Neural crest cell (in vitro differentiated cells): ENCODE measurements at regions not wholly inside any gene's neighbourhood (a gene's known extent, or its start where the extent isn't known, plus 50 kb on each side); places are given as distances from the start of the nearest gene placed in this dataset.
"Not testable (repeated sequence)": the region's sequence is repeated elsewhere in the genome, so short reads cannot be mapped to it uniquely, and the experiment has no call there.

ENCODE experiments used
- DNase-seq: peaks from one replicate; pipeline ENCODE4 v3.0.0; 2021; ENCODE audit warnings: low read depth, mixed read lengths, low spot score
- H3K27ac Mint-ChIP-seq: one replicate; pipeline ENCODE4 v1.8.0; 2021; ENCODE audit warnings: mild to moderate bottlenecking, mixed read lengths; ENCODE audit not compliant: unreplicated experiment
- H3K27me3 Mint-ChIP-seq: 2 replicates; pipeline ENCODE4 v1.8.0; 2021; ENCODE audit warnings: low read depth, mild to moderate bottlenecking, mixed read lengths
- H3K36me3 Mint-ChIP-seq: 2 replicates; pipeline ENCODE4 v1.8.0; 2021; ENCODE audit warnings: low read depth, mild to moderate bottlenecking, mixed read lengths
- H3K4me1 Mint-ChIP-seq: 2 replicates; pipeline ENCODE4 v1.8.0; 2021; ENCODE audit warnings: mixed read lengths
- H3K4me3 Mint-ChIP-seq: one replicate; pipeline ENCODE4 v1.8.0; 2021; ENCODE audit warnings: mild to moderate bottlenecking, mixed read lengths
- H3K9me3 Mint-ChIP-seq: 2 replicates; pipeline ENCODE4 v1.8.0; 2021; ENCODE audit warnings: mixed read lengths
- TF ChIP-seq, protein P1 (sequence below): fragments of 200-600 bp; sonication (generic); conservative IDR thresholded peaks from 2 replicates; pipeline ENCODE4 v1.5.0; 2021; ENCODE audit warnings: antibody characterized with exemption, mild to moderate bottlenecking

DNA sequence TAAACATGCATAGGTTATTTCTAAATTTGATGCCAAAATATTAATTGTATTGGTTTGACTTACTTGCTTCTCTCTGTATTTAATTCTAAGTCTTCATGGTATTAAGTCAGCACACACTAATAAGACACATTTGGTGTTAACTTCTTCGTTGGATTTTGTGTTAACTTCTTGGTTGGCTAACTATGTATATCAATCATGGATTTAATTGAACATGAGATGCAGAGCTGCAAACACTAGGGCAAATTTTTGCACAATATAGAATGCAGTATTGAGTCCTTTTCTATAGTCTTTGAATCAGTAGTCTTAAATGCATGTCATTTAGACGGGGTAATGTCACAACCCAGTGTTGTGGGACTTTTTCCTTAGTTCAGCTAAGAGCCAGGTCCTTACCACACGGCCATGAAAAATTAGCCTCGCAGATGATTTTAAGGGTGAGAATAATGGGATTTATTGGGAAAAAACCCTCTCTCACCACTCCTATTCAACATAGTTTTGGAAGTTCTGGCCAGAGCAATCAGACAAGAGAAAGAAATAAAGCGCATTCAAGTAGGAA lies 142.9 kb upstream of the TRIM24 start:
- H3K4me3 Mint-ChIP-seq, result no peak overlapping the region
- no peak for DNase-seq
- H3K4me1 Mint-ChIP-seq, result peaks cover 7% of the 10 kb centered on the region
- H3K27me3 Mint-ChIP-seq, result no peaks in the 10 kb centered on the region
- H3K9me3 Mint-ChIP-seq, result peaks cover 3% of the 10 kb centered on the region
- no peak overlapping the region for H3K27ac Mint-ChIP-seq
- no peaks in the 10 kb centered on the region for H3K36me3 Mint-ChIP-seq
- TF ChIP-seq, protein P1, sequence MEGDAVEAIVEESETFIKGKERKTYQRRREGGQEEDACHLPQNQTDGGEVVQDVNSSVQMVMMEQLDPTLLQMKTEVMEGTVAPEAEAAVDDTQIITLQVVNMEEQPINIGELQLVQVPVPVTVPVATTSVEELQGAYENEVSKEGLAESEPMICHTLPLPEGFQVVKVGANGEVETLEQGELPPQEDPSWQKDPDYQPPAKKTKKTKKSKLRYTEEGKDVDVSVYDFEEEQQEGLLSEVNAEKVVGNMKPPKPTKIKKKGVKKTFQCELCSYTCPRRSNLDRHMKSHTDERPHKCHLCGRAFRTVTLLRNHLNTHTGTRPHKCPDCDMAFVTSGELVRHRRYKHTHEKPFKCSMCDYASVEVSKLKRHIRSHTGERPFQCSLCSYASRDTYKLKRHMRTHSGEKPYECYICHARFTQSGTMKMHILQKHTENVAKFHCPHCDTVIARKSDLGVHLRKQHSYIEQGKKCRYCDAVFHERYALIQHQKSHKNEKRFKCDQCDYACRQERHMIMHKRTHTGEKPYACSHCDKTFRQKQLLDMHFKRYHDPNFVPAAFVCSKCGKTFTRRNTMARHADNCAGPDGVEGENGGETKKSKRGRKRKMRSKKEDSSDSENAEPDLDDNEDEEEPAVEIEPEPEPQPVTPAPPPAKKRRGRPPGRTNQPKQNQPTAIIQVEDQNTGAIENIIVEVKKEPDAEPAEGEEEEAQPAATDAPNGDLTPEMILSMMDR, result no peak

DNA sequence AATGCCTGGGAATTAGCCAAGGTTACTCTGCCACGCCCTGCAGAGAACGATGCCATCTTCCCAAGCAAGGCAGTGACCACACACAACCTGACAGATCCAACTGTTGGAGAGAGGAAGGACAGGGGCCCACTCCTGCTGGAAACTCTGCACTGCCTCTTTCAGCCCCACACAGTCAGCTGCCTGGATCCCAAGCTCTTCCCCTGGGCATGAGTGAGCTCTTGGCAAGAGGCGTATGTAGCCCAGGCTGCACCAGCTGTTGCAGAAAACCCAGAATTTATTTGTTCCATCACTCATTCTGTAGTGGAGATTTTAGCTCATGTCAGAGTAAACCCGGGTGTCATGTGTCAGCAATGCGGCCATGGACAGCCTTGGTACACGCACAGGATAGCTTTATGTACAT lies 135.1 kb upstream of the TRIM24 start:
- Mint-ChIP-seq H3K9me3 (peaks cover 20% of the 10 kb centered on the region), H3K27ac (no peak overlapping the region), H3K36me3 (peaks cover 23% of the 10 kb centered on the region), H3K27me3 (no peaks in the 10 kb centered on the region), H3K4me1 (no peaks in the 10 kb centered on the region), H3K4me3 (no peak overlapping the region)
- DNase-seq, result no peak
- TF ChIP-seq, protein P1, result no peak

DNA sequence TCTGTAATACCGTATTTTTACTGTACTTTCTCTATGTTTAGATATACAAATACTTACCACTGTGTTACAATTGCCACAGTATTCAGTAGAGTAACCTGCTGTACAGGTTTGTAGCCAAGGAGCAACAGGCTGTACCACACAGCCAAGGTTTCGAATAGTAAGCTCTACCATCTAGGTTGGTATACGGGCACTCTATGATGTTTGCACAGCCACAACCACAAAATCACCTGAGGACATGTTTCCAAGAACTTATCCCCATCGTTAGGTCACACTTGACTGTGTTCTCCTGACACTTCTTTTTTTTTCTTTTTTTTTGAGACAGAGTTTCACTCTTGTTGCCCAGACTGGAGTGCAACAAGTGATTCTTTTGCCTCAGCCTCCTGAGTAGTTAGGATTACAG lies 134.6 kb upstream of the TRIM24 start:
- no peak overlapping the region for H3K27ac Mint-ChIP-seq
- no peaks in the 10 kb centered on the region for H3K27me3 Mint-ChIP-seq
- no peak overlapping the region for H3K4me3 Mint-ChIP-seq
- peaks cover 21% of the 10 kb centered on the region for H3K9me3 Mint-ChIP-seq
- no peak for DNase-seq
- TF ChIP-seq, protein P1, result no peak
- peaks cover 27% of the 10 kb centered on the region for H3K36me3 Mint-ChIP-seq
- H3K4me1 Mint-ChIP-seq, result no peaks in the 10 kb centered on the region

DNA sequence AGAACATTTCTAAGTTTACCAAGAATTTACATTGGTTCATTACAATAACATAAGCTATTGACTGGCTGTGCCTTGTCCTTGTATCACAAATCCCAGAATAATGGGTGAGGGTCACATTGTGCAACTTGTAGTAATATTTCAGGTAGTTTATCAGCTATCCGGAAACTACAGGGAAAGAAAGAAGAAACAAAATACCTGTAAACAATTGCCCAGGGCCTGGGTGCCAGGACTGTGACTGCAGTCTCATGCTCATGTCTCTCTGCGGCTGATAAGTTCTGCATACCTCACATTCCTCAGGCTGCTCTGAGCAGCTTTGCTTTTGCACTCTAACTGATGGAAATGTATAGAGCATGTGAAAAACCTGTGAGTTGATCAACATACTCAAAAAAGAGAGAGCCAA lies 131.8 kb upstream of the TRIM24 start:
- no peak overlapping the region for H3K27ac Mint-ChIP-seq
- no peaks in the 10 kb centered on the region for H3K27me3 Mint-ChIP-seq
- peaks cover 25% of the 10 kb centered on the region for H3K9me3 Mint-ChIP-seq
- DNase-seq, result no peak
- H3K36me3 Mint-ChIP-seq, result peaks cover 30% of the 10 kb centered on the region
- H3K4me3 Mint-ChIP-seq, result no peak overlapping the region
- H3K4me1 Mint-ChIP-seq, result no peaks in the 10 kb centered on the region
- TF ChIP-seq, protein P1, result no peak

DNA sequence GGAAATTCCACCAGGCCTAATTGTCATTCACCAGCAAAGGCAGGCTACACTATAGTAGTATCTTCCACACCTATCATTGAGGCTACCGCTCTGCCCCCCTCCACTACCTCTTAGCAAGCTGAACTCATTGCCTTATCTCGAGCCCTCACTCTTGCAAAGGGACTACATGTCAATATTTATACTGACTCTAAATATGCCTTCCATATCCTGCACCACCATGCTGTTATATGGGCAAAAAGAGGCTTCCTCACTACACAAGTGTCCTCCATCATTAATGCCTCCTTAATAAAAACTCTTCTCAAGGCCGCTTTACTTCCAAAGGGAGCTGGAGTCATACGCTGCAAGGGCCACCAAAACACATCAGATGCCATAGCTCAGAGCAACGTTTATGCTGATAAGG lies 127.2 kb upstream of the TRIM24 start:
- not testable (repeated sequence) for H3K27me3 Mint-ChIP-seq, DNase-seq, H3K4me1 Mint-ChIP-seq, H3K27ac Mint-ChIP-seq, H3K4me3 Mint-ChIP-seq
- Mint-ChIP-seq H3K9me3 (peaks cover 21% of the 10 kb centered on the region), H3K36me3 (peaks cover 35% of the 10 kb centered on the region)

DNA sequence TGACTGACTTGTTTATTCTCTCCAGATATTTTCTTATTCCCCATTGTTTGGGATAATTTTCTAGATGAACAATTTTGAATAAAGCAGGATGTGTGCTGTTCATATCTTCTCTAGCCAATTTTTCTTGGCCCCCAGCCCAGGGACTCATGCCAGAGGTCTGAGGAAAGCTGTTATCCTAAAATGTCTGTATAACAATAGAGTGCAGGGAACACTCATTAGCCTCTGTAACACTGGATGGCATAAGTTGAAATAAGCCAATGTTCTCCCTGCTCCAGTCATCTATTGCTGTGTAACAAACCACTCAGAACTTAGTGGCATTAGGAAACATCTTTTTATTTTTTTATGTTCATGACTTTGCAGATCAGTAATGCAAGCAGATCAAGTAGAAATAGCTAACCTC lies 121.7 kb upstream of the TRIM24 start:
- Mint-ChIP-seq H3K36me3 (peaks cover 45% of the 10 kb centered on the region), H3K27ac (no peak overlapping the region), H3K9me3 (peaks cover 31% of the 10 kb centered on the region), H3K4me1 (no peaks in the 10 kb centered on the region), H3K27me3 (no peaks in the 10 kb centered on the region), H3K4me3 (no peak overlapping the region)
- TF ChIP-seq, protein P1, result no peak
- no peak for DNase-seq

DNA sequence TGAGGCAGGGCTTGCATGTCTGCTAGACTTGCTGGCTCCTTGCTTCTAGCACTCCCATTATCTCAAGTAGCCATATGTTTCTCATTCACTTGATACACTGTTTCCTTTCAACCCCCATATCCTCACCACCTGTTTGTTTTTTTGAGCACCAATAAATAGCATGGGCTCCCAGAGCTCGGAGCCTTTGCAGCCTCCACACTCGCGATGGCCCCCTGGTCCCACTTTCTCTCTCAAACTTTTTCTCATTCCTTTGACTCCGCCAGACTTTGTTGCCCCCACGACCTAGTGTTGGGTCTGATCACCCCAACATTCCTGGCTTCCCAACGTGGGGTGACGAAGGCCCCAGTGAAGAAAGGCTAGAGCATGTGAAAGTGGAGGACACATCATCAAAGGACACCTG lies 120.8 kb upstream of the TRIM24 start:
- Mint-ChIP-seq H3K36me3 (peaks cover 46% of the 10 kb centered on the region), H3K9me3 (peaks cover 34% of the 10 kb centered on the region)
- H3K4me1 Mint-ChIP-seq, H3K4me3 Mint-ChIP-seq, H3K27me3 Mint-ChIP-seq, DNase-seq, H3K27ac Mint-ChIP-seq: not testable (repeated sequence)
